Naive B cell (primary cell): ENCODE measurements at regions not wholly inside any gene's neighbourhood (a gene's known extent, or its start where the extent isn't known, plus 50 kb on each side); places are given as distances from the start of the nearest gene placed in this dataset.
"Not testable (repeated sequence)": the region's sequence is repeated elsewhere in the genome, so short reads cannot be mapped to it uniquely, and the experiment has no call there.

ENCODE experiments used
- ATAC-seq, 2 donors: fragments of 150-1000 bp; cut with Tn5 transposase; 2 replicates each; pipeline ENCODE4 v1.10.0; 2021; ENCODE audit warnings: low read depth in 2 of 2, mild to moderate bottlenecking in 2 of 2, moderate library complexity in 2 of 2
- DNase-seq: peaks from one replicate; pipeline ENCODE4 v3.0.0; 2022
- H3K27ac Mint-ChIP-seq, 6 donors: one replicate each; pipeline ENCODE4 v1.8.0; 2020 to 2022; ENCODE audit warnings: mild to moderate bottlenecking in 6 of 6, mixed read lengths in 6 of 6, moderate library complexity in 5 of 6, inconsistent platforms in 2 of 6
- H3K27me3 Mint-ChIP-seq, 3 donors: one replicate each; pipeline ENCODE4 v1.8.0; 2021 to 2022; ENCODE audit warnings: mixed read lengths in 3 of 3, mild to moderate bottlenecking in 1 of 3
- H3K36me3 Mint-ChIP-seq, 2 donors: one replicate each; pipeline ENCODE4 v1.8.0; 2020 to 2022; ENCODE audit warnings: mixed read lengths in 2 of 2, inconsistent platforms in 1 of 2, mild to moderate bottlenecking in 1 of 2
- H3K4me1 Mint-ChIP-seq, 3 donors: one replicate each; pipeline ENCODE4 v1.8.0; 2020 to 2022; ENCODE audit warnings: mixed read lengths in 3 of 3, inconsistent platforms in 1 of 3, mild to moderate bottlenecking in 1 of 3, moderate library complexity in 1 of 3
- H3K4me3 Mint-ChIP-seq, 8 donors: one replicate each; pipeline ENCODE4 v1.8.0; 2020 to 2022; ENCODE audit warnings: mild to moderate bottlenecking in 8 of 8, mixed read lengths in 8 of 8, moderate library complexity in 8 of 8, inconsistent platforms in 2 of 8
- H3K9me3 Mint-ChIP-seq, 7 donors: one replicate each; pipeline ENCODE4 v1.8.0; 2020 to 2022; ENCODE audit warnings: mixed read lengths in 7 of 7, mild to moderate bottlenecking in 5 of 7, inconsistent platforms in 2 of 7, moderate library complexity in 1 of 7

GRCh38 chr18:56509656-56510055, 128.7 kb downstream of the TXNL1 start:
- peaks cover 0 to 2% (median 0%) of the 10 kb centered on the region in 7 donors for H3K9me3 Mint-ChIP-seq
- ATAC-seq, result no peak
- H3K4me1 Mint-ChIP-seq, result peaks cover 0 to 8% (median 8%) of the 10 kb centered on the region in 3 donors
- H3K4me3 Mint-ChIP-seq, result no peak overlapping the region
- no peaks in the 10 kb centered on the region for H3K27me3 Mint-ChIP-seq
- no peak overlapping the region for H3K27ac Mint-ChIP-seq
- H3K36me3 Mint-ChIP-seq, result no peaks in the 10 kb centered on the region
- no peak for DNase-seq

GRCh38 chr18:56508370-56509036, 129.9 kb downstream of the TXNL1 start:
- Mint-ChIP-seq H3K27ac (peak overlapping the region in 1 of 6 donors; percentile 91), H3K4me1 (peaks cover 0 to 8% (median 8%) of the 10 kb centered on the region in 3 donors), H3K27me3 (no peaks in the 10 kb centered on the region), H3K36me3 (no peaks in the 10 kb centered on the region), H3K9me3 (peaks cover 0 to 2% (median 0%) of the 10 kb centered on the region in 7 donors), H3K4me3 (no peak overlapping the region)
- DNase-seq, result no peak
- no peak for ATAC-seq

- H3K36me3 Mint-ChIP-seq, result no peaks in the 10 kb centered on the region
- peaks cover 0 to 7% (median 5%) of the 10 kb centered on the region in 3 donors for H3K27me3 Mint-ChIP-seq
- H3K4me1 Mint-ChIP-seq, result no peaks in the 10 kb centered on the region
- DNase-seq (no peak), ATAC-seq (no peak)
- H3K9me3 Mint-ChIP-seq, result peaks cover 0 to 2% (median 0%) of the 10 kb centered on the region in 7 donors
- no peak overlapping the region for H3K27ac Mint-ChIP-seq
- H3K4me3 Mint-ChIP-seq, result no peak overlapping the region
These were observed 132.4 kb downstream of the TXNL1 start for GRCh38 chr18:56505971-56506370.

GRCh38 chr18:56505293-56505692, 133.1 kb downstream of the TXNL1 start:
- ATAC-seq (no peak), DNase-seq (no peak)
- no peak overlapping the region for H3K4me3 Mint-ChIP-seq
- H3K27ac Mint-ChIP-seq, result no peak overlapping the region
- no peaks in the 10 kb centered on the region for H3K4me1 Mint-ChIP-seq
- H3K9me3 Mint-ChIP-seq, result peaks cover 0 to 2% (median 0%) of the 10 kb centered on the region in 7 donors
- H3K36me3 Mint-ChIP-seq, result no peaks in the 10 kb centered on the region
- peaks cover 0 to 7% (median 5%) of the 10 kb centered on the region in 3 donors for H3K27me3 Mint-ChIP-seq

GRCh38 chr18:56501896-56502295, 136.5 kb downstream of the TXNL1 start:
- Mint-ChIP-seq H3K9me3 (no peaks in the 10 kb centered on the region), H3K4me1 (peaks cover 0 to 4% (median 0%) of the 10 kb centered on the region in 3 donors), H3K27ac (no peak overlapping the region), H3K27me3 (peaks cover 0 to 8% (median 5%) of the 10 kb centered on the region in 3 donors), H3K36me3 (no peaks in the 10 kb centered on the region), H3K4me3 (no peak overlapping the region)
- no peak for ATAC-seq
- DNase-seq, result no peak

- H3K27ac Mint-ChIP-seq, result peak overlapping the region in 1 of 6 donors; percentile 41
- ATAC-seq, result no peak
- no peak for DNase-seq
- H3K27me3 Mint-ChIP-seq, result peaks cover 4 to 23% (median 5%) of the 10 kb centered on the region in 3 donors
- no peak overlapping the region for H3K4me3 Mint-ChIP-seq
- no peaks in the 10 kb centered on the region for H3K36me3 Mint-ChIP-seq
- peaks cover 0 to 5% (median 0%) of the 10 kb centered on the region in 7 donors for H3K9me3 Mint-ChIP-seq
- peaks cover 0 to 4% (median 0%) of the 10 kb centered on the region in 3 donors for H3K4me1 Mint-ChIP-seq
These were observed 142.5 kb downstream of the TXNL1 start for GRCh38 chr18:56495884-56496283.

GRCh38 chr18:56493531-56493930, 144.9 kb downstream of the TXNL1 start:
- ATAC-seq, result no peak
- H3K4me3 Mint-ChIP-seq, result no peak overlapping the region
- no peak overlapping the region for H3K27ac Mint-ChIP-seq
- DNase-seq, result no peak
- peaks cover 4 to 23% (median 5%) of the 10 kb centered on the region in 3 donors for H3K27me3 Mint-ChIP-seq
- no peaks in the 10 kb centered on the region for H3K36me3 Mint-ChIP-seq
- peaks cover 0 to 4% (median 0%) of the 10 kb centered on the region in 3 donors for H3K4me1 Mint-ChIP-seq
- H3K9me3 Mint-ChIP-seq, result peaks cover 0 to 5% (median 0%) of the 10 kb centered on the region in 7 donors

- Mint-ChIP-seq H3K4me3 (no peak overlapping the region), H3K9me3 (peaks cover 0 to 5% (median 0%) of the 10 kb centered on the region in 7 donors), H3K27me3 (peaks cover 4 to 23% (median 5%) of the 10 kb centered on the region in 3 donors), H3K36me3 (no peaks in the 10 kb centered on the region), H3K27ac (no peak overlapping the region), H3K4me1 (no peaks in the 10 kb centered on the region)
- ATAC-seq (no peak), DNase-seq (no peak)
These were observed 146.3 kb downstream of the TXNL1 start for GRCh38 chr18:56492136-56492535.

- Mint-ChIP-seq H3K4me1 (no peaks in the 10 kb centered on the region), H3K36me3 (no peaks in the 10 kb centered on the region), H3K4me3 (no peak overlapping the region), H3K27ac (no peak overlapping the region), H3K27me3 (peaks cover 4 to 13% (median 5%) of the 10 kb centered on the region in 3 donors), H3K9me3 (no peaks in the 10 kb centered on the region)
- DNase-seq (no peak), ATAC-seq (no peak)
These were observed 147.4 kb downstream of the TXNL1 start for GRCh38 chr18:56490942-56491341.

GRCh38 chr18:56489893-56490292, 148.5 kb downstream of the TXNL1 start:
- H3K4me3 Mint-ChIP-seq, result no peak overlapping the region
- H3K27ac Mint-ChIP-seq, result no peak overlapping the region
- H3K4me1 Mint-ChIP-seq, result no peaks in the 10 kb centered on the region
- H3K36me3 Mint-ChIP-seq, result no peaks in the 10 kb centered on the region
- no peak for DNase-seq
- peaks cover under 1 to 8% (median 2%) of the 10 kb centered on the region in 3 donors for H3K27me3 Mint-ChIP-seq
- no peak for ATAC-seq
- H3K9me3 Mint-ChIP-seq, result no peaks in the 10 kb centered on the region

GRCh38 chr18:56488739-56489138, 149.7 kb downstream of the TXNL1 start:
- H3K4me1 Mint-ChIP-seq, result no peaks in the 10 kb centered on the region
- no peak overlapping the region for H3K4me3 Mint-ChIP-seq
- H3K9me3 Mint-ChIP-seq, result no peaks in the 10 kb centered on the region
- H3K36me3 Mint-ChIP-seq, result no peaks in the 10 kb centered on the region
- no peak overlapping the region for H3K27ac Mint-ChIP-seq
- H3K27me3 Mint-ChIP-seq, result peaks cover 0 to under 1% (median 0%) of the 10 kb centered on the region in 3 donors
- DNase-seq (no peak), ATAC-seq (no peak)

GRCh38 chr18:56487801-56488200, 150.6 kb downstream of the TXNL1 start:
- Mint-ChIP-seq H3K36me3 (no peaks in the 10 kb centered on the region), H3K4me3 (no peak overlapping the region), H3K4me1 (no peaks in the 10 kb centered on the region), H3K27me3 (no peaks in the 10 kb centered on the region), H3K27ac (no peak overlapping the region), H3K9me3 (no peaks in the 10 kb centered on the region)
- ATAC-seq, result no peak
- no peak for DNase-seq

- peaks cover 0 to 8% (median 0%) of the 10 kb centered on the region in 3 donors for H3K27me3 Mint-ChIP-seq
- no peaks in the 10 kb centered on the region for H3K36me3 Mint-ChIP-seq
- H3K4me1 Mint-ChIP-seq, result no peaks in the 10 kb centered on the region
- no peak overlapping the region for H3K4me3 Mint-ChIP-seq
- H3K9me3 Mint-ChIP-seq, result peaks cover 0 to 4% (median 0%) of the 10 kb centered on the region in 7 donors
- ATAC-seq, result no peak
- H3K27ac Mint-ChIP-seq, result no peak overlapping the region
- DNase-seq, result no peak
These were observed 155.0 kb downstream of the TXNL1 start for GRCh38 chr18:56483386-56483785.

GRCh38 chr18:56482813-56483212, 155.6 kb downstream of the TXNL1 start:
- H3K27ac Mint-ChIP-seq, H3K36me3 Mint-ChIP-seq, H3K27me3 Mint-ChIP-seq, H3K4me1 Mint-ChIP-seq, H3K4me3 Mint-ChIP-seq, DNase-seq, H3K9me3 Mint-ChIP-seq, ATAC-seq: not testable (repeated sequence)
